ENCODE measurements at regions not wholly inside any gene's neighbourhood (a gene's known extent, or its start where the extent isn't known, plus 50 kb on each side); places are given as distances from the start of the nearest gene placed in this dataset.

- H3F3A ChIP-seq (ENCODE audit: insufficient read depth, low read length), result no peaks in the 10 kb centered on the region
- no peaks in the 10 kb centered on the region for H3K79me2 ChIP-seq (ENCODE audit: low read length)
- no peak overlapping the region for H3K9ac ChIP-seq (ENCODE audit: low read length)
- H3K9me2 ChIP-seq (replicated peaks; ENCODE audit: insufficient read depth, low read length), result no peaks in the 10 kb centered on the region
- no peaks in the 10 kb centered on the region for H4K20me1 ChIP-seq (ENCODE audit: insufficient read depth, low read length)
- no peaks in the 10 kb centered on the region for H3K27me3 ChIP-seq (replicated peaks; ENCODE audit: insufficient read depth, low read length)
- H3K36me3 ChIP-seq (replicated peaks; ENCODE audit: insufficient read depth, low read length), result no peaks in the 10 kb centered on the region
- H3K9me3 ChIP-seq (replicated peaks; ENCODE audit: insufficient read depth, low read length), result no peaks in the 10 kb centered on the region
- no peak for DNase-seq
- no peak overlapping the region for H3K4me3 ChIP-seq (ENCODE audit: low read length)
- no peak overlapping the region for H3K27ac ChIP-seq (ENCODE audit: low read length)
- TF ChIP-seq EZH2phosphoT487 (IDR thresholded peaks at IDR 0.05; ENCODE audit: low read length), result no peak
- no peak for TF ChIP-seq CTCF (IDR thresholded peaks at IDR 0.05; ENCODE audit: low read length)
- TF ChIP-seq EZH2 (optimal IDR thresholded peaks at IDR 0.05; ENCODE audit: low read depth, low read length), result no peak
- no peak overlapping the region for H3K4me2 ChIP-seq (ENCODE audit: low read depth, low read length)
- no peak overlapping the region for H2AFZ ChIP-seq (ENCODE audit: low read length)
- no peaks in the 10 kb centered on the region for H3K4me1 ChIP-seq (ENCODE audit: low read length)
Observed at GRCh38 chr7:110170841-110171240, 920.1 kb upstream of the LRRN3 start.

- Histone ChIP-seq H3K27ac (ENCODE audit: low read length) (no peak overlapping the region), H3K36me3 (replicated peaks; ENCODE audit: insufficient read depth, low read length) (no peaks in the 10 kb centered on the region), H3K4me1 (ENCODE audit: low read length) (no peaks in the 10 kb centered on the region), H2AFZ (ENCODE audit: low read length) (no peak overlapping the region), H3K4me3 (ENCODE audit: low read length) (no peak overlapping the region), H3K27me3 (replicated peaks; ENCODE audit: insufficient read depth, low read length) (no peaks in the 10 kb centered on the region), H3K9ac (ENCODE audit: low read length) (no peak overlapping the region), H4K20me1 (ENCODE audit: insufficient read depth, low read length) (no peaks in the 10 kb centered on the region), H3F3A (ENCODE audit: insufficient read depth, low read length) (no peaks in the 10 kb centered on the region), H3K9me3 (replicated peaks; ENCODE audit: insufficient read depth, low read length) (no peaks in the 10 kb centered on the region), H3K79me2 (ENCODE audit: low read length) (no peaks in the 10 kb centered on the region), H3K4me2 (ENCODE audit: low read depth, low read length) (no peak overlapping the region), H3K9me2 (replicated peaks; ENCODE audit: insufficient read depth, low read length) (no peaks in the 10 kb centered on the region)
- no peak for DNase-seq
- TF ChIP-seq EZH2phosphoT487 (IDR thresholded peaks at IDR 0.05; ENCODE audit: low read length) (no peak), EZH2 (optimal IDR thresholded peaks at IDR 0.05; ENCODE audit: low read depth, low read length) (no peak), CTCF (IDR thresholded peaks at IDR 0.05; ENCODE audit: low read length) (no peak)
Observed at GRCh38 chr7:110177463-110177862, 913.5 kb upstream of the LRRN3 start.

- TF ChIP-seq EZH2phosphoT487 (IDR thresholded peaks at IDR 0.05; ENCODE audit: low read length), result no peak
- Histone ChIP-seq H3K27ac (ENCODE audit: low read length) (no peak overlapping the region), H3K4me3 (ENCODE audit: low read length) (no peak overlapping the region), H4K20me1 (ENCODE audit: insufficient read depth, low read length) (no peaks in the 10 kb centered on the region), H3K4me2 (ENCODE audit: low read depth, low read length) (no peak overlapping the region), H2AFZ (ENCODE audit: low read length) (no peak overlapping the region), H3K9me3 (replicated peaks; ENCODE audit: insufficient read depth, low read length) (no peaks in the 10 kb centered on the region), H3K9ac (ENCODE audit: low read length) (no peak overlapping the region), H3K79me2 (ENCODE audit: low read length) (no peaks in the 10 kb centered on the region), H3K9me2 (replicated peaks; ENCODE audit: insufficient read depth, low read length) (no peaks in the 10 kb centered on the region), H3K27me3 (replicated peaks; ENCODE audit: insufficient read depth, low read length) (no peaks in the 10 kb centered on the region), H3K4me1 (ENCODE audit: low read length) (no peaks in the 10 kb centered on the region), H3F3A (ENCODE audit: insufficient read depth, low read length) (no peaks in the 10 kb centered on the region), H3K36me3 (replicated peaks; ENCODE audit: insufficient read depth, low read length) (no peaks in the 10 kb centered on the region)
- no peak for DNase-seq
Observed at GRCh38 chr7:110179037-110179436, 911.9 kb upstream of the LRRN3 start.

GRCh38 chr7:110181768-110182167, 909.2 kb upstream of the LRRN3 start:
- no peaks in the 10 kb centered on the region for H3F3A ChIP-seq (ENCODE audit: insufficient read depth, low read length)
- no peak overlapping the region for H3K9ac ChIP-seq (ENCODE audit: low read length)
- no peaks in the 10 kb centered on the region for H3K36me3 ChIP-seq (replicated peaks; ENCODE audit: insufficient read depth, low read length)
- no peak for DNase-seq
- H3K27me3 ChIP-seq (replicated peaks; ENCODE audit: insufficient read depth, low read length), result no peaks in the 10 kb centered on the region
- no peak overlapping the region for H3K4me2 ChIP-seq (ENCODE audit: low read depth, low read length)
- no peaks in the 10 kb centered on the region for H4K20me1 ChIP-seq (ENCODE audit: insufficient read depth, low read length)
- H3K9me2 ChIP-seq (replicated peaks; ENCODE audit: insufficient read depth, low read length), result no peaks in the 10 kb centered on the region
- no peak for TF ChIP-seq EZH2 (optimal IDR thresholded peaks at IDR 0.05; ENCODE audit: low read depth, low read length)
- no peak for TF ChIP-seq CTCF (IDR thresholded peaks at IDR 0.05; ENCODE audit: low read length)
- TF ChIP-seq EZH2phosphoT487 (IDR thresholded peaks at IDR 0.05; ENCODE audit: low read length), result no peak
- no peak overlapping the region for H3K27ac ChIP-seq (ENCODE audit: low read length)
- no peaks in the 10 kb centered on the region for H3K9me3 ChIP-seq (replicated peaks; ENCODE audit: insufficient read depth, low read length)
- no peaks in the 10 kb centered on the region for H3K79me2 ChIP-seq (ENCODE audit: low read length)
- H3K4me3 ChIP-seq (ENCODE audit: low read length), result no peak overlapping the region
- no peak overlapping the region for H2AFZ ChIP-seq (ENCODE audit: low read length)
- no peaks in the 10 kb centered on the region for H3K4me1 ChIP-seq (ENCODE audit: low read length)

Data from MM.1S (cell line).